Testis (tissue), 2 donors: ENCODE measurements at regions not wholly inside any gene's neighbourhood (a gene's known extent, or its start where the extent isn't known, plus 50 kb on each side); places are given as distances from the start of the nearest gene placed in this dataset.

ENCODE experiments used
- POLR2A ChIP-seq: fragments of 450-650 bp; IDR thresholded peaks from one replicate; pipeline ENCODE4 v1.6.1; 2017; ENCODE audit warnings: antibody characterized with exemption, mild to moderate bottlenecking, moderate library complexity
- TF ChIP-seq, protein P1 (sequence below), 3 experiments: fragments of 450-650 bp in 2 of 3; fragments of 200-600 bp in 1 of 3; sonication (generic) in 1 of 3; IDR thresholded peaks; one replicate each; pipeline ENCODE4 v1.5.1; 2016 to 2019; ENCODE audit warnings: antibody characterized with exemption in 3 of 3, mild to moderate bottlenecking in 2 of 3, moderate library complexity in 1 of 3

DNA sequence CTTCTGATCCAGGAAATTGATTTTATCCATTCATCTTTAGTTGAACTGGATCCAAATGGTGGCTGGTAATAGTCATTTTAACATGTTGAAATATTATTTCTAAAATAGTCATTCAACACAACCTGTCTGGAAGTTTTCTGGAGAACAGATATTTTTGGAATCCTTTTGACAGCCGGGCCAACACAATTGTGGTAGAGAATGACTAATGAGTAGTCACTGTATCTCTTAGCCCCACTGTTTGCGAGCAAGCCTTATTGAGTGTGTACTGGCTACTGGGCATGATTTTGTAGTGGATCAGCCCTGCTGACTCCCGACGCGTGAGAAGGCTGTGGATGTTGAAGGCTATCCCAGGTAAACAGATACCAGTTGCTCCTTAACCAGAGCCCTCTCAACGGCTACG lies 383.4 kb downstream of the ZNF536 start:
- TF ChIP-seq, protein P1, sequence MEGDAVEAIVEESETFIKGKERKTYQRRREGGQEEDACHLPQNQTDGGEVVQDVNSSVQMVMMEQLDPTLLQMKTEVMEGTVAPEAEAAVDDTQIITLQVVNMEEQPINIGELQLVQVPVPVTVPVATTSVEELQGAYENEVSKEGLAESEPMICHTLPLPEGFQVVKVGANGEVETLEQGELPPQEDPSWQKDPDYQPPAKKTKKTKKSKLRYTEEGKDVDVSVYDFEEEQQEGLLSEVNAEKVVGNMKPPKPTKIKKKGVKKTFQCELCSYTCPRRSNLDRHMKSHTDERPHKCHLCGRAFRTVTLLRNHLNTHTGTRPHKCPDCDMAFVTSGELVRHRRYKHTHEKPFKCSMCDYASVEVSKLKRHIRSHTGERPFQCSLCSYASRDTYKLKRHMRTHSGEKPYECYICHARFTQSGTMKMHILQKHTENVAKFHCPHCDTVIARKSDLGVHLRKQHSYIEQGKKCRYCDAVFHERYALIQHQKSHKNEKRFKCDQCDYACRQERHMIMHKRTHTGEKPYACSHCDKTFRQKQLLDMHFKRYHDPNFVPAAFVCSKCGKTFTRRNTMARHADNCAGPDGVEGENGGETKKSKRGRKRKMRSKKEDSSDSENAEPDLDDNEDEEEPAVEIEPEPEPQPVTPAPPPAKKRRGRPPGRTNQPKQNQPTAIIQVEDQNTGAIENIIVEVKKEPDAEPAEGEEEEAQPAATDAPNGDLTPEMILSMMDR (IDR thresholded peaks at IDR 0.05): no peak
- TF ChIP-seq POLR2A: no peak
